ENCODE measurements at regions not wholly inside any gene's neighbourhood (a gene's known extent, or its start where the extent isn't known, plus 50 kb on each side); places are given as distances from the start of the nearest gene placed in this dataset.
"Not testable (repeated sequence)": the region's sequence is repeated elsewhere in the genome, so short reads cannot be mapped to it uniquely, and the experiment has no call there.

DNA sequence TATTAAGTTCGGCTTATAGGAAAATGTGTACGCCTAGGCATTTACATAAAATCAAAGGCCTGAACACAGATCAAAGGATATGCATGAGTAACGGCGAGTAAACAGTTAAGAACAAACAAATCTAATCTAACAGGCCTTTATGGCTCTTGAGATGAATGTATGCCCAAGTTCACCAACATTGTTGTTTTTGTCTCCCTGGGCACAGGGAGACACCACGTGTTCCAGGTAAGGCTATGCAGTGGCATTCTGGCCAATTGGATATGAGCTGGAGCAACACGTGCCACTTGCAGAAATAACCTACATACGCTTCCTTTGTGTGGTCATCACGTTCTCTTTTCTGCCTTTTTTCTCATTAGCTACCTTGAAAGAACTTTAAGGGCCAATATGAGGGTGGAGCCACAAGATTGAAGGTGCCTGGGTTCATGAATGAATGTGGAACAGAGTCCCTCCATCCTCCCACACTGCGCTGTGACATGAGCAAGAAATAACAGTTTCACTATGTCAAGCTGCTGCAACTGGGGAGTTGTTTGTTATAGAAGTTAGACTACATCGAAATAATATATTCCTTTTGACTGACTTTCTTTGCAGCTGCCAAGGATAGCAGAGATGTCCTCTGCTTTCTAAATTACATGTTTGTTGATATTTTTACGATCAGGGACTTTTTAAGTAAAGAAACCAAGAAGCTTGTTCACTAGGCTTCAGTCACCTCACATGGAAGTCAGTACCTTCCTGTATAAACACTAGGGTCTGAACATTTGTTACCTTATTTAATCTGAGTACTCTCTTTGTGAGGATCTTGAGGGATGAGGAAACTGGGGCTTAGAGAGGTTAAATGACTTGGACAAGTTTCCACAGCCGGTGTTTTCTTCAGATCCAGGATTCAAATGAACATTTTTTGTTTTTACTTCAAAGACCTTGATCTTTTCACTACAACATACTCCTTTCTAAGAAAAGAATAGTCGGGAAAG, 427.5 kb upstream of the TBL1XR1 start:
- no peak for DNase-seq (ENCODE audit: low read depth)

DNA sequence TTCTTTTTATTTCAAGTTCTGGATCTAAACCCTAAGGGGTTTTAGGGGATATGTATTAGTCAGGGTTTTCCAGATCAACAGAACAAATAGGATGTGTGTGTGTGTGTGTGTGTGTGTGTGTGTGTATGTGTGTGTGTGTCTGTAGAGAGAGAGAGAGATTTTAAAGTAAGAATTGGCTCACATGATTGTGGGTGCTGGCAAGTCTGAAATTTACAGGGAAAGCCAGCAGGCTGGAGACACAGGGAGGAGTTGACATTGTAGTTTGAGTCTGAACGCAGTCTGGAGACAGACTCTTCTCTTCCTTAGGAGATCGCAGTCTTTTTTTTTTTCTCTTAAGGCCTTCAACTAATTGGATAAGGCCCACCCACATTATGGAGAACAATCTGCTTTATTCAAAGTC, 428.8 kb upstream of the TBL1XR1 start:
- no peak for DNase-seq (ENCODE audit: low read depth)

DNA sequence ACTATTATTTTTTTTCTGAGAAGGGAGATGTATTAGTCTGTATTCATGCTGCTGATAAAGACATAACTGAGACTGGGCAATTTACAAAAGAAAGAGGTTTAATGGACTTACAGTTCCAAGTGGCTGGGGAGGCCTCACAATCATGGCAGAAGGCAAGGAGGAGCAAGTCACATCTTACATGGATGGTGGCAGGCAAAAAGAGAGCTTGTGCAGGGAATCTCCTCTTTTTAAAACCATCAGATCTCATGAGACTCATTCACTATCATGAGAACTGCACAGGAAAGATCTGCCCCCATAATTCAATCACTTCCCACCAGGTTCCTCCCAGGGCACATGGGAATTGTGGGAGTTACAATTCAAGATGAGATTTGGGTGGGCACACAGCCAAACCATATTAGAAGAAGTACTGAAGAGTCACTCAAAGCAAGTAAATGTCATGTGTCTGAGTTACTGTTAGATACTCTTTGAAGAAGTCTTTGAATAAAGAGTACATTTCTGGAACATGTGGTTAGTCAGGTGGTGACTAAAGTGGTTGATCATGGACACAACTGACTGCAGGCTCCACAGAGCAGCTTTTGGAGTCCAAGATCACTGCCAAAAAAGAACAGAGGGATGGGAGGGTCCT, 430.9 kb upstream of the TBL1XR1 start:
- DNase-seq (ENCODE audit: low read depth), result not testable (repeated sequence)

DNA sequence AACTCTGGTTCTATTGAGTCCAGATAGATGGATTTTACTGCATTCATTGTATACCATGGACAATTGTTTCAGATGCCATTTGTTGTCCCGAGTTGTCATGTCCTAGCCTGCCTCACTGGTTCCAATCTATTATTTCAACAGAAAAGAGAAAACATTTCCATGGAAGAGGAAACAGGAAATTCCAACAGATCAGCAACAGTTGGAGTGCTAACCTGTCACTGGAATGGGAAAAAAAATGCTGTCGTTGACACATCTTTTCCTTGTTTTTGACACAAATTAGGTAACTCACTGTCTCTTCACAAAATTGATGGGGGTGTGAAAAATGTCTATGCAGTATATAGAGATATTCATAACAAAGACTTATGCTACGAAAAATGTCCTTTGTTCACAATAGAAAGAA, 432.0 kb upstream of the TBL1XR1 start:
- no peak for DNase-seq (ENCODE audit: low read depth)

DNA sequence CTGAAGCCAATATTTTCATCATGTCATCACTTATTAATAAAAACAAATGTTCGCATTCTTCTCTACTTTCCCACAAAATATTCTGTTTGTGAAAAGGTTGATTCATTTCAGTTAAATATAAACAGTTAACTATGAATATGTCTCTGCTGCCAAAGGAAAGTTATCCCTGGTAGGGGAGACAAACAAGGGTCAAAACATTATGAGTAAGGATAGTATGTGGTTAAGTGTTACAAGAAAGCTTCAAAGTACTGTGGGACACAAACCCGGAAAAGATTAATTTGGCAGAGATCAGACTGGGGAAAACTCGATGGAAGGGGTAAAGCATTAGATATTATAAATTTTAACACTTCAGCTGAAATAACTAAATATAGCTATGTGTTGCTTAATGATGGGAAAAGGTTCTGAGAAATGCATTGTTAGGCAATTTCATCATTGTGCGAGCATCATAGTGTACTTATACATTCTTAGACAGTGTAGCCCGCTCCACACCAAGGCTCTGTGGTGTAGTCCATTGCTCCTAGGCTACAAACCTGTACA, 436.5 kb upstream of the TBL1XR1 start:
- no peak for DNase-seq (ENCODE audit: low read depth)

DNA sequence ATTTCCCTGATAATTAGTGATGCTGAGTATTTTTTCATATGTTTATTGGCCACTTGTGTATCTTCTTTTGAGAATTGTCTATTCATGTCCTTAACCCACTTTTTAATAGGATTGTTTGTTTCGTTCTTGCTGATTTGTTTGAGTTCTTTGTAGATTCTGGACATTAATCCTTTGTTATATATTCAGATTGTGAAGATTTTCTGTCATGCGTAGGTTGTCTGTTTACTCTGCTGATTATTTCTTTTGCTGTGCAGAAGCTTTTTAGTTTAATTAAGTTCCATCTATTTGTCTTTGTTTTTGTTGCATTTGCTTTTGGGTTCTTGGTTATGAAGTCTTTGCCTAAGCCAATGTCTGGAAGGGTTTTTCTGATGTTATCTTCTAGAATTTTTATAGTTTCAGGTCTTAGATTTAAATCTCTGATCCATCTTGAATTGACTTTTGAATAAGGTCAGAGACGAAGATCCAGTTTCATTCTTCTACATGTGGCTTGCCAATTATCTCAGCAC, 438.4 kb upstream of the TBL1XR1 start:
- DNase-seq (ENCODE audit: low read depth), result not testable (repeated sequence)

DNA sequence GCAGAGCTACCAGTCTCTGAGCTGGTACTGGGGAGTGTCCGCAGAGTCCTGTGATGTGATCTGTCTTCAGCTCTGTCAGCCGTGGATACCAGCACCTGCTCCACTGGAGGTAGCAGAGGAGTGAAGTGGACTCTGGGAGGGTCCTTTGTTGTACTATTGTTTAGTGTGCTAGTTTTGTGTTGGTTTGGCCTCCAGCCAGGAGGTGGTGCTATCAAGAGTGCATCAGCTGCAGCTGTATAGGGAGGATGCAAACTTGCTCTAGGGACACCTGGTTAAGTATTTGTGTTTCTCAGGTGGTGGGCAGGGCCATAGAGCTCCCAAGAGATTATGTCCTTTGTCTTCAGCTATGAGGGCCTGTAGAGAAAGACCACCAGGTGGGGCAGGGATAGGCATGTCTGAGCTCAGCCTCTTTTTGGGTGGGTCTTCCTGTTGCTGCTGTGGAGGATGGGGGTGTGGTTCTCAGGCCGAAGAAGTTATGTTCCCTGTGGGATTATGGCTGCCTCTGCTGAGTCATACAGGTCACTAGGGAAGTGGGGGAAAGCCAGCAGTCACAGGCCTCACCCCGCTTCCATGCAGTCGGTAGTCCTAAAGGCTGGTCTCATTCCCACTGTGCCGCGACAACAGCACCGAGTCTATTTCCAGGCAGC, 443.2 kb upstream of the TBL1XR1 start:
- no peak for DNase-seq (ENCODE audit: low read depth)

DNA sequence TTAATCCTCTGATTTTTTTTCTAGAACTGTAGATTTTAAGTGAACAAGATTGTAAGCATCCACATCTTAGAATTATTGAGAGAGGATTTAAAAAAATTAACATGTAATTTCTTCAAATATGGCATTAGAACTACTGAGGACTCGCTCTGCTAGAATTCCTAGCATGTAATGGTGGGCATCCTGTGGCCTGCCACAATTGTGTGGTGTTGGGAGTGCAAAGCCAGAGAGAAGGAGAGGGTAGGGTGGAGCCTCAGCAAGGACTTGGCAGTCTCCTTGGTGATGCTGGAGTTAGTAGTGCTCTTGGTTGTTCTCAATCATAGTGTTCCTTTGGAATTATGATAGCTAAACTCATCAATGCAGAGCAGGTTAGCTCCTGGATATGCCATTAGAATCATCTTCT, 443.9 kb upstream of the TBL1XR1 start:
- no peak for DNase-seq (ENCODE audit: low read depth)

DNA sequence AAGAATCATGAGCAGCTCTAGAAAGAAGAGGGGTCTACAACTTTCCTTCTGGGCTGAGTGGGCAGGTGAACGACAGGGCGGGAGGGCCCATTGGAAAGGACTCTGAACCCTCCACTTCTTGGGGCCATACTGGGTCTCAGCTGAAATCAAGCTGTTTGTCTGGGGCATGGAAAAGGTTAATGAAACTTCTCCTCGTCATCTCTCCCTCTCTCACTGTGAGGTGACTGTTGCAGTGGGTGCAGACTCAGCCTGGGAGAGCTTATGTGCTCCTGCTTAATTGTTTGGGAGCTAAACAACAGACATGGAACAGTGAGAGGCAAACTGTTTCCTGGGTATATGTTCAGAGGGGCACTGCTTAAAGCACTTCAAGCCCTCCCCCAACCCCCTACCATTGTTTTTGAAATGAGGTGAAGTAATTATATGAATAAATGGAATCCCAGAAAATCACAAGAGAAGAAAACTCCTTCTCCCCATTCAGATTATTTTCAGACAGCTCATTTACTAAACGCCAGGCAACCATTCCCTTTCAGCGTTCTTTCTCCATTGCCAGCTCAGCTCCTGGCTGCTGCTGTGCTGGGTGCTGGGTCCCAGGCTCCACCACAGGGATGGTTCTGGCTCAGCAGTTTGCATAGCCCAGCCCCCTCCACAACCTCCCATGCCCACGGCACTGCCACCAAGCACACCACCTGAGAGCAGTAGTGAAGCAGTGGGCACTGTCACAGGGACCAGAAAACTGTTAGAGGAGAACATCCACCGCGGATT, 444.9 kb upstream of the TBL1XR1 start:
- DNase-seq (ENCODE audit: low read depth), result no peak

DNA sequence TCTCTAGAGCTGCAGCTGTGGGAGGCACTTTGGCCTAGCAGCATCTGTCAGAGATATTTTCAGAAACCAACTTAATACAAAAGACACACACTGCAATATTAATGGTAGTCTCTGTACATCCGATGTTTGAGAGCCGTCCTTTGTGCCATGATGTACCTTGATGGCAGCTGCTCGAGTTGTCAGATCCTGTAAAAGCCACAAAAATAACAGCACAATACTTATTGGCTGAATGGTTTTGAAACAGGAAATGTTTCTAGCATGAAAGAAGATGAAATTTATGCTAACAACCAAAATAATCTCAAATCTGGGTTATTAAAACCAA, 445.5 kb upstream of the TBL1XR1 start:
- no peak for DNase-seq (ENCODE audit: low read depth)

DNA sequence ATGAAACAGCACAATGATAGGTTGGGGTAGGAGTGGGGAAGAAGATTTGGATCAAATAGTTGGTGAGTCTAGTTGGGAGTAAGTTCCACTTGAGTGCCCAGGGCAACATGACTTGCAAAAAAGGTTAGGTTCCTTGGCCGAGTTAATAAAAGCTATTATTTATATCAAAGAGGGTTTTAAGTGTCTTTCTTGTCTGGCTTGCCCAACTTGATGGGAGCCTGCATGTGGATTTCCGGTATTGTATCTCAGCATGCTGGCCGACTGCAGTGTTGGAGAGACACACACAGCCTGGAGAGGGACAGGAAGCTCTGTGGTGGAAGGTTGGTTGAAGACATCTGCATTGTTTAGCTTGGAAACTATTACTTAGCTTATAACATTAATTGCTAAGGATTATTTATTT, 449.5 kb upstream of the TBL1XR1 start:
- no peak for DNase-seq (ENCODE audit: low read depth)

DNA sequence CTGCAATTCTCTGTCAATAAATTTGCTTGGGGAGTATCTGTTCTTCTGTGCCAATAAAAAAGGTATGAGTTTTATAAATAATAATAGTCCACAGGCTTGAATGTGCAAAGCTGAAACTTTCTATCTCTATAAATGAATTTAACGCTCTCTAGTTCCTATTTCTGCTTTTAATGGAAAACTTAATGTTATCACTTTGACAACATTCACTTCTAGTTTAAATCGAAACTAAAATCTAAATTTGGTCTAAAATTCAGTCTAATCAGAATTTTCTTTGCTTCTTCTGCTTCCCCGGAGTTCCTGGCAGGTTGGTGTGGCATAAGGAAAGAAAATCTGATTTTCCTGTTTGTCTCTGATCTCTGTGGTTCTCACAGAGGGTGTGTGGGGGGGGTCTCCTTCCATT, 450.1 kb upstream of the TBL1XR1 start:
- DNase-seq (ENCODE audit: low read depth), result no peak

DNA sequence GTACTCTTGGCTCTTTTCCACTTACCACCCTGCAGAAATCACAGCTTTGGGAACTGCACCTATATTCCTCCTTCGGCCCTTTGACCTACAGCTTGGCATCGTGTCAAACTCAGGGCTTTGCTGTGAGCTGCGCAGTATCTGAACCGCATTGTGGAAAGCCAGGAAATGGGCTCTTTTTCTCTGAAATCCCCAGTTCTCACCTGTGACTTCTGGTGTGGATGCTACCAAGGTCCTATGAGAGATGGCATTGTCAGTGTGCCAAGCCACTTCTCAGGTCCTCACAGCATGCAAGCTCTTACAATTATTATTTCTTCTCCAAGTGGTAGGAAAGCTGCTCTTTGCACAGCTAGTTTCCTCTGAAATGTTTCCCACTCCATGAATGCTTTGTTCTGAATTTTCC, 450.6 kb upstream of the TBL1XR1 start:
- no peak for DNase-seq (ENCODE audit: low read depth)

DNA sequence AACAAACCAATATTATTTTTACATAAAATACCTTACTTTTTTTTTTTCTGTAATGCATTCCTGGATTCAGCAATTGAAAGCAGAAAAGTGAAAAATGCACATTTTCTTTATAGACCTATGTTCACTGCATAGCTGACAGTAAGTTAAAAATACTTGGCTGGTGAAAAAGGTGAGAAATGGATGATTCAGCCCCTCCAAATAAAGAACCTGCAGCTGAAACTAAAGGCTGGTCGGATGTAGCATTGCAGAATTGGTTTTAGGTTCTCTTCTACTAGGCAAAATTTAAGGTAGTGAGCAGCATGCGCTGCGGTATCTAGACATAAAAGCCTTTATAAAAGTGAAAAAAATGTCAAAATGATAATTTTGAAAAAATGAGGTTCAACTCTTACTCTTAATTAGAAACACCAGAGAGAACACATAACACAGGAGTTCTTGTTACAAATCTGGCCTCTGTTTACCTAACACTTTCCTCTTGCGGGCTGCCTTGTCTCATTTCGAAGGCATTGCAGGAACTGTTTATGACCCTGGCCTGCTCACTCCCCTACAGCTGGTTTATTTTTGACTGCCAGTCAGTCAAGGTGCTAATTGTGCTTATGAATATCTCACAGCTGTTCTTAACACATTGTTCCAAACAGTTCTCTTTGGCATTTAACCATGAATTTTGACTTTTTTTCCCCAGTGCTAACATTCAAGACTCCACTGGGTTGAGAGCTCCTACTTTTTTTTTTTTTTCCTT, 455.4 kb upstream of the TBL1XR1 start:
- DNase-seq (ENCODE audit: low read depth), result no peak

DNA sequence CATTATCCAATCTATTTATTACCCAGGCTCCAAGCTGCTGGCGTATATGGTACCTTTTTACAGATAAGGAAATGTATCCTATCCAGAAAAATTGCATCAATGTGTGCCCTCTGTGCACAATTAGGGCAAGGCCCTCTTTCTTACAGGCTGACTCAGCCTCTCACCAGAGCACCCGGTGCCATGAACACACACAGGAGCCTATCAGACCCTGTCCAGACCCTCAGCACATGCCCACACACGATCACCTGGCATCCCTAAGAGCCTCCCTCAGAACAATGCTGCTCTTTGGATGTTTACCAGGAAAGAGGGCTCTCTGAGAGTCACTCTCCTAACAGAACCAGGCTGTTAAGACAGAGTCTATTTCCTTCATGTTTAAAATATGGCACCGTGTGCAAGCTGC, 460.0 kb upstream of the TBL1XR1 start:
- DNase-seq (ENCODE audit: low read depth), result no peak

DNA sequence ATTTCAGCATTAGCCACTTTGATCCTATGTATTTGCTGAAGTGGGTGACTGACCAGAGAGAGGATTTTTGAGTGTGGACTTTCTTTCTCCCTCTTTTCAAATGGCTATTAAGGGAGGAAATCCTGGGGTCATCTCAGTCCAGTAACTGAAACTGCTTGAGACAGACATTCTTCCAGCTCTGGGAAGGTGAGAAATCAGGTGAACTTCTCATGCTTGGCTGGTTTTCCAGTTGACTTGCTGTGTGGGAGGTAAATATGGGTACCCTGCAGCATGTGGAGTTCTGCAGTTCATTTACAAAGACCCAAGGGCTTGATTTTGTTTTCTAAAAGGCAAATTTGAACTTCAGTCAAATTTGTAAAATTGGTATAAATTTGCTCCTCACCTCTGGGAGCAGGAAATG, 461.1 kb upstream of the TBL1XR1 start:
- DNase-seq (ENCODE audit: low read depth), result no peak

DNA sequence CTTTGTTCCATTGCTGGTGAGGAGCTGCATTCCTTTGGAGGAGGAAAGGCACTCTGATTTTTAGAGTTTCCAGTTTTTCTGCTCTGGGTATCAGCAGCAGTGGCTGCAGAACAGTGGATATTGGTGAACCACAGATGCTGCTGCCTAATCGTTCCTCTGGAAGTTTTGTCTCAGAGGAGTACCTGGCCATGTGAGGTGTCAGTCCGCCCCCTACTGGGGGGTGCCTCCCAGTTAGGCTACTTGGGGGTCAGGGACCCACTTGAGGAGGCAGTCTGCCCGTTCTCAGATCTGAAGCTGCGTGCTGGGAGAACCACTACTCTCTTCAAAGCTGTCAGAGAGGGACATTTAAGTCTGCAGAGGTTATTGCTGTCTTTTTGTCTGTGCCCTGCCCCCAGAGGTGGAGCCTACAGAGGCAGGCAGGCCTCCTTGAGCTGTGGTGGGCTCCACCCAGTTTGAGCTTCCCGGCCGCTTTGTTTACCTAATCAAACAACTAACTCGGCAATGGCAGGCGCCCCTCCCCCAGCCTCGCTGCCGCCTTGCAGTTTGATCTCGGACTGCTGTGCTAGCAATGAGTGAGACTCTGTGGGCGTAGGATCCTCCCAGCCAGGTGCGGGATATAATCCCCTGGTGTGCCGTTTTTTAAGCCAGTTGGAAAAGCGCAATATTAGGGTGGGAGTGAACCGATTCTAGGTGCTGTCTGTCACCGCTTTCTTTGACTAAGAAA, 467.3 kb upstream of the TBL1XR1 start:
- DNase-seq (ENCODE audit: low read depth), result not testable (repeated sequence)

DNA sequence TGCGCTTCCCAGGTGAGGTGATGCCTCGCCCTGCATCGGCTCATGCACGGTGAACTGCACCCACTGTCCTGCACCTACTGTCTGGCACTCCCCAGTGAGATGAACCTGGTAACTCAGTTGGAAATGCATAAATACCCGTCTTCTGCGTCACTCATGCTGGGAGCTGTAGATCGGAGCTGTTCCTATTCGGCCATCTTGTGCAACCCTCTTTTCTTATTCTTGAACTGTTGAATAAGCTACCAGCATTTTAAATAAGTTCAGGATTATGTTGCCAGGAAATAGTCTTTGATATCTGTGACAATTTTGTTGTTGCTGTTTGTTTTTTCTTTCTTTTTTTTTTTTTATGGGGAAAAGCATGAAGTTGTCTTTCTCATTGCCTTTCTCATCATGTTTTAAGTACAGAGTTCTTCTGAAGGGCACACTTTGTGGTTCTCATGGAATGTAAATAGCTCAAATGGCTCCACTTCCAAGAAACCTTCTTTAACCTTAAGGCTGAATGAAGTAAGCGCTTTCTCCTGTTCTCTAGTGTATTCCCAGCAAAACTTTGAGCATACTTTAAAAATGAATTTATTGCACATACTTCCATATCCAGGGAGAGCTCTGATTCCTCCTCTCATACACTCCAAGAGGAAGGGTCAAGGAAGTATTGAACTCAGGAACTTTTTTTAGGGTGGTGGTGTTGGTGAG, 468.0 kb upstream of the TBL1XR1 start:
- no peak for DNase-seq (ENCODE audit: low read depth)

DNA sequence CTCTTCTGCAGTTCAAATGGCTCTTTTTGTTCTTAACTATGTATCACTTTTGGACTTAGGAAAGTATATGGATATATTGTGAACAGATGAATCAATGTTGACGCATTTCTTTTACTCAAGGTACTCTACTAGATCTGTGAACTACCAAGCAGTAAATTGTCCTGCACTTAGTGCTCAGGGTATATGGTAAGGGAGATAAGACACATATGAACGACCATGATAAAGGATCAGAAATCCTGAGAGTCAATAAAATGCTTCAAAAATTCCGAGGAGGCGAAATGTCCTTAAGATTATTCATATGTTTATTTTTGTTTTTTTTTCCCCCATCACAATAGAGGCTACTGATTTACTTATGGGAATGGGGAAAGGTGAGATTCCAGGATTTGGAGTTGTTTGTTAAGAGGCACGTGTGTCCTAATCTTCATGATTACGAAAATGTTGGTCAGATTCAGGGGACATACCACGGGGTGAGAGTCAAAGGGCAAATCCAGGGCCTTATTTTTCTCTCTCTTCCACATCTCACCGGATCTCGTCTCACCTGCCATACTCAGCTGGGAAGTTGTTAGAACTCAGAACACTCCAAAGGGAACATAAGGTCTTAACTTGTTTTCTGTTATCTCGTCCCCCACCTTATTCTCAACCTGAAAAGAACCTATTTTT, 475.1 kb upstream of the TBL1XR1 start:
- no peak for DNase-seq (ENCODE audit: low read depth)
